ENCODE measurements at regions not wholly inside any gene's neighbourhood (a gene's known extent, or its start where the extent isn't known, plus 50 kb on each side); places are given as distances from the start of the nearest gene placed in this dataset.

- peaks cover 56% of the 10 kb centered on the region for H3K4me1 ChIP-seq (ENCODE audit: control insufficient read depth, low read length)
- H4K20me1 ChIP-seq (ENCODE audit: control insufficient read depth, insufficient read depth, low read depth, low read length) = no peaks in the 10 kb centered on the region
- TF ChIP-seq CTCF (IDR thresholded peaks at IDR 0.05; ENCODE audit: low read depth, low read length, poor library complexity, severe bottlenecking) (no peak), EZH2phosphoT487 (IDR thresholded peaks at IDR 0.05; ENCODE audit: borderline replicate concordance, low read length) (no peak)
- no peak overlapping the region for H3K27ac ChIP-seq (ENCODE audit: low read depth, low read length)
- H3K27me3 ChIP-seq (ENCODE audit: control insufficient read depth, low read length) = no peaks in the 10 kb centered on the region
- no peaks in the 10 kb centered on the region for H3K79me2 ChIP-seq (ENCODE audit: control insufficient read depth, low read length)
- H3K4me2 ChIP-seq (ENCODE audit: low read length) = no peak overlapping the region
- no peaks in the 10 kb centered on the region for H3K9me2 ChIP-seq (replicated peaks; ENCODE audit: control insufficient read depth, low read length)
- no peak overlapping the region for H3K4me3 ChIP-seq (ENCODE audit: low read length)
- H3F3A ChIP-seq (ENCODE audit: control insufficient read depth, insufficient read depth) = peaks cover 4% of the 10 kb centered on the region
- H3K36me3 ChIP-seq (ENCODE audit: control insufficient read depth, low read length) = no peaks in the 10 kb centered on the region
- no peaks in the 10 kb centered on the region for H3K9me3 ChIP-seq (ENCODE audit: control insufficient read depth, insufficient read depth, low read length)
Observed at GRCh38 chr3:177599326-177599725, 402.0 kb upstream of the TBL1XR1 start.

GRCh38 chr3:177599837-177600236 lies 402.6 kb upstream of the TBL1XR1 start:
- Histone ChIP-seq H3K9me3 (ENCODE audit: control insufficient read depth, insufficient read depth, low read length) (no peaks in the 10 kb centered on the region), H3K27ac (ENCODE audit: low read depth, low read length) (no peak overlapping the region), H3K4me1 (ENCODE audit: control insufficient read depth, low read length) (peaks cover 61% of the 10 kb centered on the region), H3F3A (ENCODE audit: control insufficient read depth, insufficient read depth) (peaks cover 4% of the 10 kb centered on the region), H3K9me2 (replicated peaks; ENCODE audit: control insufficient read depth, low read length) (no peaks in the 10 kb centered on the region), H3K4me3 (ENCODE audit: low read length) (no peak overlapping the region), H3K27me3 (ENCODE audit: control insufficient read depth, low read length) (no peaks in the 10 kb centered on the region), H4K20me1 (ENCODE audit: control insufficient read depth, insufficient read depth, low read depth, low read length) (no peaks in the 10 kb centered on the region), H3K36me3 (ENCODE audit: control insufficient read depth, low read length) (no peaks in the 10 kb centered on the region), H3K4me2 (ENCODE audit: low read length) (no peak overlapping the region), H3K79me2 (ENCODE audit: control insufficient read depth, low read length) (no peaks in the 10 kb centered on the region)
- TF ChIP-seq CTCF (IDR thresholded peaks at IDR 0.05; ENCODE audit: low read depth, low read length, poor library complexity, severe bottlenecking) = no peak
- TF ChIP-seq EZH2phosphoT487 (IDR thresholded peaks at IDR 0.05; ENCODE audit: borderline replicate concordance, low read length) = no peak

GRCh38 chr3:177600411-177600810 lies 403.1 kb upstream of the TBL1XR1 start:
- Histone ChIP-seq H3K4me1 (ENCODE audit: control insufficient read depth, low read length) (peaks cover 63% of the 10 kb centered on the region), H3K9me3 (ENCODE audit: control insufficient read depth, insufficient read depth, low read length) (no peaks in the 10 kb centered on the region), H3K4me2 (ENCODE audit: low read length) (no peak overlapping the region), H3K27me3 (ENCODE audit: control insufficient read depth, low read length) (no peaks in the 10 kb centered on the region), H3K36me3 (ENCODE audit: control insufficient read depth, low read length) (no peaks in the 10 kb centered on the region), H3K4me3 (ENCODE audit: low read length) (no peak overlapping the region), H3K9me2 (replicated peaks; ENCODE audit: control insufficient read depth, low read length) (no peaks in the 10 kb centered on the region), H3K27ac (ENCODE audit: low read depth, low read length) (no peak overlapping the region), H3F3A (ENCODE audit: control insufficient read depth, insufficient read depth) (peaks cover 4% of the 10 kb centered on the region), H3K79me2 (ENCODE audit: control insufficient read depth, low read length) (no peaks in the 10 kb centered on the region), H4K20me1 (ENCODE audit: control insufficient read depth, insufficient read depth, low read depth, low read length) (no peaks in the 10 kb centered on the region)
- TF ChIP-seq CTCF (IDR thresholded peaks at IDR 0.05; ENCODE audit: low read depth, low read length, poor library complexity, severe bottlenecking) = no peak
- no peak for TF ChIP-seq EZH2phosphoT487 (IDR thresholded peaks at IDR 0.05; ENCODE audit: borderline replicate concordance, low read length)

DNA sequence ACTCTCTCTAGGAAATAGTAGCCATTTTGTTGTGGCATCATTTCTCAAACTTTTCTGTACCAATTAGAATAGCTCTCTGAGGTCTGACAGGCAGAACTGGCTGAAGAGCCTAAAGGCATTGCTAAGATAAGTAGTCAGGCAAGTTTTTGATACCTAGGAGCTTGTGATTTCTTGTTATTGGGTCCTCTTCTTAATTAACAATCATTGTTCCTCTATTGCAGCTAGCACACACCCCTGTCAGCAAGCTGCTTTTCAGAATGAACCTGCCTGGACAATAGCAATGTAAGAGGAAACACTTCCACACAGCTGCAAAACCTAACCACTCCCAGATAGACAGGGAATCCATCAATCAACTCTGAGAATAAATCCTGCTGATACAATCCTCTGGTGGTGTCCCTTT lies 403.9 kb upstream of the TBL1XR1 start:
- no peak overlapping the region for H3K4me2 ChIP-seq (ENCODE audit: low read length)

More for the DNA sequence above, 403.9 kb upstream of the TBL1XR1 start:
- peaks cover 61% of the 10 kb centered on the region for H3K4me1 ChIP-seq (ENCODE audit: control insufficient read depth, low read length)
- no peaks in the 10 kb centered on the region for H3K36me3 ChIP-seq (ENCODE audit: control insufficient read depth, low read length)
- no peaks in the 10 kb centered on the region for H3K9me3 ChIP-seq (ENCODE audit: control insufficient read depth, insufficient read depth, low read length)
- no peak for TF ChIP-seq CTCF (IDR thresholded peaks at IDR 0.05; ENCODE audit: low read depth, low read length, poor library complexity, severe bottlenecking)
- no peak for TF ChIP-seq EZH2phosphoT487 (IDR thresholded peaks at IDR 0.05; ENCODE audit: borderline replicate concordance, low read length)
- no peak overlapping the region for H3K4me3 ChIP-seq (ENCODE audit: low read length)
- no peaks in the 10 kb centered on the region for H3K27me3 ChIP-seq (ENCODE audit: control insufficient read depth, low read length)
- no peaks in the 10 kb centered on the region for H4K20me1 ChIP-seq (ENCODE audit: control insufficient read depth, insufficient read depth, low read depth, low read length)
- no peaks in the 10 kb centered on the region for H3K9me2 ChIP-seq (replicated peaks; ENCODE audit: control insufficient read depth, low read length)
- peaks cover 4% of the 10 kb centered on the region for H3F3A ChIP-seq (ENCODE audit: control insufficient read depth, insufficient read depth)
- H3K79me2 ChIP-seq (ENCODE audit: control insufficient read depth, low read length) = no peaks in the 10 kb centered on the region
- H3K27ac ChIP-seq (ENCODE audit: low read depth, low read length) = no peak overlapping the region
